Psoas muscle (tissue), 7 donors: ENCODE measurements at regions not wholly inside any gene's neighbourhood (a gene's known extent, or its start where the extent isn't known, plus 50 kb on each side); places are given as distances from the start of the nearest gene placed in this dataset.
"Not testable (repeated sequence)": the region's sequence is repeated elsewhere in the genome, so short reads cannot be mapped to it uniquely, and the experiment has no call there.

Source experiments
- ATAC-seq, 4 donors: fragments of 200-7000 bp; cut with Tn5 transposase; one replicate each; pipeline ENCODE4 v1.9.1; 2020; ENCODE audit warnings: moderate library complexity in 3 of 4, mild to moderate bottlenecking in 2 of 4
- DNase-seq, 2 donors: peaks; one replicate each; pipeline ENCODE4 v3.0.0-alpha.2; 2020
- H3K27ac ChIP-seq: fragments of 200-600 bp; one replicate; pipeline ENCODE4 v1.8.0; 2022
- H3K27me3 ChIP-seq, 3 donors: fragments of 200-600 bp in 1 of 3; one replicate each; pipeline versions ENCODE4 v1.6.1 to v1.8.0; 2013 to 2022; ENCODE audit warnings: low read length in 2 of 3, mild to moderate bottlenecking in 2 of 3, moderate library complexity in 1 of 3; ENCODE audit not compliant: insufficient read depth in 3 of 3
- H3K36me3 ChIP-seq, 2 donors: fragments of 200-600 bp in 1 of 2; one replicate each; pipeline versions ENCODE4 v1.6.1 to v1.8.0; 2013 to 2022; ENCODE audit warnings: low read depth in 1 of 2, mild to moderate bottlenecking in 1 of 2, moderate library complexity in 1 of 2; ENCODE audit not compliant: insufficient read depth in 1 of 2
- H3K4me1 ChIP-seq: fragments of 200-600 bp; one replicate; pipeline ENCODE4 v1.8.0; 2022
- H3K4me3 ChIP-seq: fragments of 200-600 bp; one replicate; pipeline ENCODE4 v1.8.0; 2022; ENCODE audit warnings: mild to moderate bottlenecking
- H3K9me3 ChIP-seq: fragments of 200-600 bp; one replicate; pipeline ENCODE4 v1.8.0; 2022
- WGBS, 3 donors: extraction: QIAGEN DNeasy Blood & Tissue Kit; methylation state at CpG; one replicate each; pipeline versions ENCODE4 v1.1.6 to v1.1.7; 2013; 5-methylcytosine and 5-hydroxymethylcytosine counted together
- intact Hi-C, 2 donors: fragments of 100-400 bp; cut with DNase I; formaldehyde crosslinking; loops; one replicate each; pipeline versions ENCODE4 v1.11.0 to v1.14.2; 2022
- TF ChIP-seq, protein P1 (sequence below): fragments of 200-600 bp; IDR thresholded peaks from one replicate; pipeline ENCODE4 v1.8.0; 2022; ENCODE audit warnings: antibody characterized with exemption
- donor health status: healthy with polysubstance abuse.
- donor health status: DM: no; HTN: no; CAD: no; lungs with moderate emphysema.
- donor health status: Bipolar disorder and iron deficiency.
- donor health status: healthy.
- donor health status: DM: yes; HTN: yes; CAD: no.
- donor health status: DM: no; HTN: no; CAD: no.
- donor health status: DM: yes; HTN: yes; CAD: no.

DNA sequence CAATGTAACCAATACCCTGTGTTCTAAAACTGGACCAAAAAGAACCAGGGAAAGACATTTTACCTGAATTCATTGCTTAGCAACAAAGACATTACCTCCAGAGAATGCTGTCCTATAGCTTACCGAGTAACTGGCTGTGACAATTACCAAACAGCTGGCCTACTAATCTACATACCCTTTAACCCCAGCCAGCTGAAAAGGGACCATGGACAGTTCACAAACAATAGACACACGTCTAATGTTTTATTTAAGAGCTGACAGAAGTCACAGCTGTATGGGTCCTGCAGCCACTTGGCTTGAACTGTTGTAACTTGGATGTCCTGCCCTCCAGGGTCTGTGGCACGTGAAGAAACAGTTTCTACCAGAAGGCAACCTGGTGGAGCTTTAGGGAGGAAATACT is 130.1 kb upstream of the EFEMP1 start:
- no peak for DNase-seq
- H3K36me3 ChIP-seq = no peaks in the 10 kb centered on the region
- TF ChIP-seq, protein P1, sequence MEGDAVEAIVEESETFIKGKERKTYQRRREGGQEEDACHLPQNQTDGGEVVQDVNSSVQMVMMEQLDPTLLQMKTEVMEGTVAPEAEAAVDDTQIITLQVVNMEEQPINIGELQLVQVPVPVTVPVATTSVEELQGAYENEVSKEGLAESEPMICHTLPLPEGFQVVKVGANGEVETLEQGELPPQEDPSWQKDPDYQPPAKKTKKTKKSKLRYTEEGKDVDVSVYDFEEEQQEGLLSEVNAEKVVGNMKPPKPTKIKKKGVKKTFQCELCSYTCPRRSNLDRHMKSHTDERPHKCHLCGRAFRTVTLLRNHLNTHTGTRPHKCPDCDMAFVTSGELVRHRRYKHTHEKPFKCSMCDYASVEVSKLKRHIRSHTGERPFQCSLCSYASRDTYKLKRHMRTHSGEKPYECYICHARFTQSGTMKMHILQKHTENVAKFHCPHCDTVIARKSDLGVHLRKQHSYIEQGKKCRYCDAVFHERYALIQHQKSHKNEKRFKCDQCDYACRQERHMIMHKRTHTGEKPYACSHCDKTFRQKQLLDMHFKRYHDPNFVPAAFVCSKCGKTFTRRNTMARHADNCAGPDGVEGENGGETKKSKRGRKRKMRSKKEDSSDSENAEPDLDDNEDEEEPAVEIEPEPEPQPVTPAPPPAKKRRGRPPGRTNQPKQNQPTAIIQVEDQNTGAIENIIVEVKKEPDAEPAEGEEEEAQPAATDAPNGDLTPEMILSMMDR = no peak
- ATAC-seq = no peak
- H3K27me3 ChIP-seq = no peaks in the 10 kb centered on the region
- no peak overlapping the region for H3K27ac ChIP-seq
- intact Hi-C loops = no loop called here
- 20% methylated on average over 3 of the region's 3 CpGs for WGBS, 3 donors
- H3K9me3 ChIP-seq = no peaks in the 10 kb centered on the region
- no peaks in the 10 kb centered on the region for H3K4me1 ChIP-seq
- H3K4me3 ChIP-seq = no peak overlapping the region

DNA sequence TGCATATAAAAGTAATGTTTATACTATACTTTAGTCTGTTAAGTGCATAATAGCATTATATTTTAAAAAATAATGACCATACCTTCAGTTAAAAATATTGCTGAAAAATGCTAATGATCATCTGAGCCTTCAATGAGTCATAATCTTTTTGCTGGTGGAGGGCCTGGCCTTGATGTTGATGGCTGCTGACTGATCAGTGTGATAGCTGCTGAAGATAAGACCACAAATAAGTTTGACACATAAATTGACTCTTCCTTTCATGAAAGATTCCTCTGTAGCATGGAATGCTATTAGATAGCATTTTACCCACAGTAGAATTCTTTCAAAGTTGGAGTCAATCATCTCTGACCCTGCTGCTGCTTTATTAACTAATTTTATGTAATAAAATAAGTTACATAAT is 128.4 kb upstream of the CCDC85A start:
- Histone ChIP-seq H3K27ac (no peak overlapping the region), H3K4me1 (no peaks in the 10 kb centered on the region), H3K27me3 (no peaks in the 10 kb centered on the region), H3K36me3 (no peaks in the 10 kb centered on the region), H3K4me3 (no peak overlapping the region), H3K9me3 (no peaks in the 10 kb centered on the region)
- ATAC-seq (no peak), DNase-seq (no peak)
- TF ChIP-seq, protein P1 = no peak
- intact Hi-C loops = no loop called here

DNA sequence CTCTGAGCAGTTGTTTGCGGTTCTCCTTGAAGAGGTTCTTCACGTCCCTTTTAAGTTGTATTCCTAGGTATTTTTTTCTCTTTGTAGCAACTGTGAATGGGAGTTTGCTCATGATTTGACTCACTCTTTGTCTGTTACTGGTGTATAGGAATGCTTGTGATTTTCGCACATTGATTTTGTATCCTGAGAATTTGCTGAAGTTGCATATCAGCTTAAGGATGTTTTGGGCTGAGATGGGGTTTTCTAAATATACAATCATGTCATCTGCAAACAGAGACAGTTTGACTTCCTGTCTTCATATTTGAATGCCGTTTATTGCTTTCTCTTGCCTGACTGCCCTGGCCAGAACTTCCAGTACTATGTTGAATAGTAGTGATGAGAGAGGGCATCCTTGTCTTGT is 122.5 kb upstream of the CCDC85A start:
- H3K27ac ChIP-seq, H3K27me3 ChIP-seq, H3K9me3 ChIP-seq, DNase-seq, intact Hi-C loops, H3K4me1 ChIP-seq, H3K36me3 ChIP-seq, H3K4me3 ChIP-seq, ATAC-seq: not testable (repeated sequence)
- WGBS, 3 donors = 90 to 92% (median 91%) methylated on average over 4 of the region's 4 CpGs

DNA sequence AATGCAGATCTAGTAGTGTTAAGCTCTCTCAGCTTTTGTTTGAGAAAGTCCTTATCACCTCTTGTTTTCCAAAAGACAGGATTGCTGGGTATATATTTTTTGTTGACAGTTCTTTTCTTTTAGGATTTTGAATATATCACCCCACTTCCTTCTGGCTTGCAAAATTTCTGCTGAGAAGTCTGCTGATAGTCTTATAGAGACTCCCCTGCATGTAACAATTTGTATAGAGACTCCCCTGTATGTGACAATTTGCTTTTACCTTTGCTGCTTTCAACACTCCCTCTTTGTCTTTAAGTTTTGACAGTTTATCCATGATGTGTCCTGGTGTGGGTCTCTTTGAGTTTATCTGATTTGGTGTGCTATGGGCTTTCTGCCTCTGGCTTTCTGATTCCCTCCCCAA is 115.0 kb upstream of the CCDC85A start:
- no peak for DNase-seq
- intact Hi-C loops = no loop called here
- no peaks in the 10 kb centered on the region for H3K27me3 ChIP-seq
- TF ChIP-seq, protein P1 = no peak
- H3K36me3 ChIP-seq = no peaks in the 10 kb centered on the region
- no peak overlapping the region for H3K4me3 ChIP-seq
- no peaks in the 10 kb centered on the region for H3K9me3 ChIP-seq
- no peak overlapping the region for H3K27ac ChIP-seq
- H3K4me1 ChIP-seq = no peaks in the 10 kb centered on the region
- no peak for ATAC-seq

DNA sequence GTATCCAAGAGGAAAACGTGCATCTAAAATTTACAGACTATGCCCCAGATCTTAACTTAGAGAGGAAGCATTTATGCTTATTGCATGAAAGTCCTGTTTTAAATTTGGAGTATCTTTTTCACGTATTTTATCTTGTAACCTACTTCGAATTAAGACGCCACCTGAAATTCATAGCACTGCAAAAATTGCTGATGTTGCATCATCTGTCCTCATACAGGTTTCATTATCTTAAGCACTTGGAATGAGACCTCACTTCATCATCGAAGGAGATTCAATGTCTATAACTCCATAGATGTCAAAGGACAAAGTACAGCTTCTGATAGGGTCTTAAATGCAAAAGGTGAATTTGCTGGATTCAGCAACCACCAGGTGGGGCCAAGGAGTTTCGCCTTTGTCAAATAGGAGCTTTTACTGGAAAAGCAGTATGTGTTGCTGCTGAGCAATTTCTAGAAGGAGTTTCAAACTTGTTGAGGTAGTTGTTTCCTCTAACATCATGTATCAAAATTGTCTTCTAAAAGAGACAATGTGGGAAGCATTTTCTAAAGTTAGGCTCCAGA is 106.4 kb upstream of the CCDC85A start:
- H3K36me3 ChIP-seq = no peaks in the 10 kb centered on the region
- no peaks in the 10 kb centered on the region for H3K27me3 ChIP-seq
- H3K4me3 ChIP-seq = no peak overlapping the region
- 69 to 74% (median 73%) methylated on average over 6 of the region's 6 CpGs for WGBS, 3 donors
- ATAC-seq = no peak
- no peak overlapping the region for H3K27ac ChIP-seq
- DNase-seq = no peak
- no peaks in the 10 kb centered on the region for H3K9me3 ChIP-seq
- intact Hi-C loops = no loop called here
- TF ChIP-seq, protein P1 = peak; percentile 22
- no peaks in the 10 kb centered on the region for H3K4me1 ChIP-seq
